PFSK-1 (cell line): ENCODE measurements at regions not wholly inside any gene's neighbourhood (a gene's known extent, or its start where the extent isn't known, plus 50 kb on each side); places are given as distances from the start of the nearest gene placed in this dataset.

ENCODE experiments used
- FOXP2 ChIP-seq: optimal IDR thresholded peaks from 2 replicates; pipeline ENCODE3; 2011; ENCODE audit warnings: borderline replicate concordance, control low read depth, inconsistent platforms; ENCODE audit not compliant: insufficient read depth; ENCODE audit errors: extremely low read length, extremely low read depth
- POLR2AphosphoS5 ChIP-seq: IDR thresholded peaks from 2 replicates; pipeline ENCODE4 v1.6.1; 2012; ENCODE audit warnings: low read depth, mild to moderate bottlenecking, control low read depth, low read length, moderate library complexity
- SIN3A ChIP-seq: IDR thresholded peaks from 2 replicates; pipeline ENCODE4 v1.6.1; 2012; ENCODE audit warnings: mild to moderate bottlenecking, low read length, moderate library complexity, borderline replicate concordance; ENCODE audit not compliant: insufficient read depth
- TAF1 ChIP-seq: IDR thresholded peaks from 2 replicates; pipeline ENCODE4 v1.6.1; 2012; ENCODE audit warnings: low read length, control low read depth, borderline replicate concordance; ENCODE audit not compliant: insufficient read depth
- TF ChIP-seq, protein P1 (sequence below), 2 experiments: IDR thresholded peaks; 2 replicates each; pipeline versions ENCODE4 v1.6.1 to v1.8.0; 2011 to 2012; ENCODE audit warnings: low read depth in 2 of 2, low read length in 2 of 2, control low read depth in 1 of 2, inconsistent platforms in 1 of 2, mild to moderate bottlenecking in 1 of 2, moderate library complexity in 1 of 2; ENCODE audit not compliant: insufficient read depth in 1 of 2

DNA sequence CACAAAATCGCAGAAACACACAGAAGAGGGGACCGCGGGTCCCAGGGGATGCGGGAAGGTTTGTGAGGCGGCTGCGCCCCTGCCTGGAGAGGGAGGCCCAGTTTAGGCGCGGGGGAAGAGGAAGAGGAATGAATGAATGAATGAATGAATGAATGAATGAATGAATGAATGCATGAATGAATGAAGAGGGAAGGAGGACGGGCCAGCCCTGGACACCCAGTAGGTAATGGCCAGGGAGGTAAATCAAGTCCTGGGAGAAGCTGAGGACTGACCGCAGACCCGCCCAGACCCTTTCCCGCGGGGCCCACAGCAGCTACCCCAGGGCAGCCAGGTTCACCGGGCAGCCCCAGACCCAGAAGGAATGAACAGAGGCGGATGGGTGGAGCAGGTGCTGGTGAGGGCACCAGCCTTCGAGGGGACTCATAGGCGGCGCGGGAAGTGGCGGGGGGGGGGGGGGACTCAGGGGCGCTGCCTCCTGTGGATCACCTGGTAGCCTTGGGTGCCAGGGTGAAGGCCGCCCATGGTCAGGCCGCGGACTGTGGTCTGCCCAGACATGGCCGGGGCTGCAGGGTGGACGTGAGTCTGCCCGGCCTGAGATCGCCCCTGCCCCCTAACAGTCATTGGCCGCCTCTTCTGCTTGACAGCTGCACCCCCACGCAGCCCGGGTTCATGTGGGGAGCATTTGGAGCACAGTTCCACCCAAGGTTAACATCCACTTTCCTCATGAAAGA is 192.0 kb upstream of the PDE10A start:
- TF ChIP-seq FOXP2 (no peak), SIN3A (no peak), POLR2AphosphoS5 (no peak), TAF1 (no peak)
- TF ChIP-seq, protein P1, sequence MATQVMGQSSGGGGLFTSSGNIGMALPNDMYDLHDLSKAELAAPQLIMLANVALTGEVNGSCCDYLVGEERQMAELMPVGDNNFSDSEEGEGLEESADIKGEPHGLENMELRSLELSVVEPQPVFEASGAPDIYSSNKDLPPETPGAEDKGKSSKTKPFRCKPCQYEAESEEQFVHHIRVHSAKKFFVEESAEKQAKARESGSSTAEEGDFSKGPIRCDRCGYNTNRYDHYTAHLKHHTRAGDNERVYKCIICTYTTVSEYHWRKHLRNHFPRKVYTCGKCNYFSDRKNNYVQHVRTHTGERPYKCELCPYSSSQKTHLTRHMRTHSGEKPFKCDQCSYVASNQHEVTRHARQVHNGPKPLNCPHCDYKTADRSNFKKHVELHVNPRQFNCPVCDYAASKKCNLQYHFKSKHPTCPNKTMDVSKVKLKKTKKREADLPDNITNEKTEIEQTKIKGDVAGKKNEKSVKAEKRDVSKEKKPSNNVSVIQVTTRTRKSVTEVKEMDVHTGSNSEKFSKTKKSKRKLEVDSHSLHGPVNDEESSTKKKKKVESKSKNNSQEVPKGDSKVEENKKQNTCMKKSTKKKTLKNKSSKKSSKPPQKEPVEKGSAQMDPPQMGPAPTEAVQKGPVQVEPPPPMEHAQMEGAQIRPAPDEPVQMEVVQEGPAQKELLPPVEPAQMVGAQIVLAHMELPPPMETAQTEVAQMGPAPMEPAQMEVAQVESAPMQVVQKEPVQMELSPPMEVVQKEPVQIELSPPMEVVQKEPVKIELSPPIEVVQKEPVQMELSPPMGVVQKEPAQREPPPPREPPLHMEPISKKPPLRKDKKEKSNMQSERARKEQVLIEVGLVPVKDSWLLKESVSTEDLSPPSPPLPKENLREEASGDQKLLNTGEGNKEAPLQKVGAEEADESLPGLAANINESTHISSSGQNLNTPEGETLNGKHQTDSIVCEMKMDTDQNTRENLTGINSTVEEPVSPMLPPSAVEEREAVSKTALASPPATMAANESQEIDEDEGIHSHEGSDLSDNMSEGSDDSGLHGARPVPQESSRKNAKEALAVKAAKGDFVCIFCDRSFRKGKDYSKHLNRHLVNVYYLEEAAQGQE (IDR thresholded peaks at IDR 0.05; ENCODE audit: insufficient read depth in 1 of 2, low read depth in 2 of 2, low read length in 2 of 2): no peak

DNA sequence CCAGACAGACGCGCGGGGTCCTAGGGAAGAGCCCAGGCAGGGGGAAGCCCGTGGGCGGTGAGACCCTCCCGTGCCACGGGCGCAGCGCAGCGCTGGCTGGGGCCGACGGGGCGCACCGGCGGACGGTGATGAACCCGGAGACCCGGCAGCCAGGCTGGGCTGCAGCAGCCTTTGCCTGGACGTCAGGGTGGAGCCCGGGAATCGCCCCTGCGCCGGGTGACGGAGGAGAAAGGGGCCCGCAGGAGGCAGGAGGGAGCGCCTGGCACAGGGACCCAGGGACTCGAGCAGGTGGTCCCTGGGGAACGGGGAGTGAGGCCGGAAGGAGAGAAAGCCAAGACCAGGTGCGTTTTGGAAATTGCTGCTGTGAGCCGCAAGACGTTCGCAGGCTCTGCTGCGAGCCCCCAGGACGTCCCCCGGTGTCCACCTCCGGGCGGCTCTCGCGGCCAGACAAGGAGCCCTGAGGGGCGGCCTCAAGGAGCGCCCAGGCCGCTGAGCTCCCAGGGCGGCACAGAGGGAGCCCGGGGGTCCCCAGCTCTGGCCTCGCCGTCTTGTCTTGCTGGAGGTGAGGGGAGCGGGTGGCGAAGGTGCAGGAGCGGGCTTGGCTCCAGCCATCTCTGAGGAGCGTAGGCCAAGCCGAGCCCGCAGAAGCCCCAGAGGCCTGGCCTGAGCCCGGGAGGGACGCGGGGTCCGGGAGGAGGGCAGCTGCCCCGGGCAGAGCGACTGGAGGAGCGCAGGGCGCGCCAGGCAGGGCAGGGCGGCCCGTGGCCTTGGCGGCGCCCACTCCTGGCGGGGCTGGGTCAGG is 191.2 kb upstream of the PDE10A start:
- TF ChIP-seq POLR2AphosphoS5 (no peak), FOXP2 (no peak), SIN3A (no peak)
- TF ChIP-seq, protein P1 (IDR thresholded peaks at IDR 0.05; ENCODE audit: insufficient read depth in 1 of 2, low read depth in 2 of 2, low read length in 2 of 2): no peak

DNA sequence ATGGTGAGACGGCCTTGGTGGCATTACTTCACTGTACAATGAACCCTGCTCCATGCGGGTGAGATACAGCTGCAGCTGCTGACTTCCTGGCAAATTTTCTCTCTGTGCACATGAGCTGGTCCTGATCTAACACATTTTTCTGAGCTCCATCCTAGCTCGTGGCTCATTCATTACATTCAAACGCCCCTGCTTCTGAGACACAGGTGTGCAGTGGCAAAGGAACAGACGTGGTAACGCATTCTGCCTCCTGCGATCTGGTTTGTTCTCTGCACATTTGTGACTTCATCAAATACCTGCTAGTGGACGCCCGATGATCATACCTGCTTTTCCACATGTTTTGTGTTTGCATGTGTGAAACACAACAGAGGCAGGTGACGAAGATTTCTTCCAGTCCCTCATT is 189.6 kb upstream of the PDE10A start:
- no peak for TF ChIP-seq SIN3A
- TF ChIP-seq POLR2AphosphoS5: no peak
- TF ChIP-seq TAF1: no peak
- TF ChIP-seq, protein P1 (IDR thresholded peaks at IDR 0.05; ENCODE audit: insufficient read depth in 1 of 2, low read depth in 2 of 2, low read length in 2 of 2): no peak
- no peak for TF ChIP-seq FOXP2

DNA sequence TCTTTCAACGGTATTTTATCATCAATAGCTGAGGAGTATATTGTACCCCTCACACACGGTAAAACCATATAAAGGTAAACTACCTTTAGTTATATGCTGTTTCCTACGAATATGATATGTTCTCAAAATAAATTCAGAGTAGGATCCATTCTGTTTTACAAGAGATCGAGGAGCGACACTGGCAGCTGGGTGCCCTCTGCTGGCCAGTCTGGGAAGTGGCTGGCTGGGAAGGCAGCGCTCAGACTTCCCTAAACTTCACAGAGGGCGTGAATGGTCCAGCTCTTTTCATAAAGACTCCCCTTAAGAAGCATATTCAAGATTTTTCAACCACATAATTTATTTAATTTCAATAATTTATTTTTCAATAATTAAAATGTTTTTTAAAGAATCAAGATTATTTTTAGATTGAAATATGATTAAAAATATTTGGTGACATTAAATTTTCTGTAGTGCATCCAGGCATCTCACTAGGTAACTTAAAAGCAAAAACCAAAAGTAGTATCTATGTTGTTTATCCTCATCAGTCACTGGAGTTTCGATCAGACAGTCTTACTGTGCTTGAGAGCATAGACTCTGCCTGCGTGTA is 187.5 kb upstream of the PDE10A start:
- TF ChIP-seq POLR2AphosphoS5: no peak
- TF ChIP-seq, protein P1 (IDR thresholded peaks at IDR 0.05; ENCODE audit: insufficient read depth in 1 of 2, low read depth in 2 of 2, low read length in 2 of 2): no peak
- TF ChIP-seq TAF1: no peak
- no peak for TF ChIP-seq FOXP2
- no peak for TF ChIP-seq SIN3A
